K562 (cell line): ENCODE measurements at regions not wholly inside any gene's neighbourhood (a gene's known extent, or its start where the extent isn't known, plus 50 kb on each side); places are given as distances from the start of the nearest gene placed in this dataset.

Experiments used
- ATAC-seq: fragments of 200-7000 bp; cut with Tn5 transposase; 3 replicates; pipeline ENCODE4 v1.9.1; 2020; ENCODE audit warnings: moderate library complexity
- BruUV-seq: library from RNA; stranded (reverse); fragments of 400-500 nt; replicated peaks from 2 replicates; lab custom pipeline; 2021; lab: Mats Ljungman, UMichigan
- CTCF ChIA-PET: fragments of 300-600 bp; formaldehyde crosslinking; extraction: SDS; loops from one replicate; lab custom pipeline; 2021; ENCODE audit warnings: low intra/inter-chr PET ratio; lab: Yijun Ruan, JAX
- POLR2A ChIA-PET: fragments of 300-600, 350-650 bp; sonication (Branson Sonifier 250); formaldehyde crosslinking; extraction: SDS; loops from one replicate; lab custom pipeline; 2021; ENCODE audit warnings: antibody characterized with exemption, inconsistent platforms; lab: Yijun Ruan, JAX
- DNase-seq, 4 experiments: peaks; one replicate each; pipeline versions ENCODE4 v3.0.0 to v3.0.0-alpha.2; 2011 to 2018; ENCODE audit warnings: low spot score in 3 of 4, mixed read lengths in 3 of 4; ENCODE audit errors: extremely low read depth in 1 of 4
- FAIRE-seq: peaks from 2 replicates; lab custom pipeline; 2011; peaks lifted over from hg19 to GRCh38; lab: Jason Lieb, UNC
- H2AFZ ChIP-seq: 2 replicates; pipeline ENCODE4 v1.6.0; 2011; ENCODE audit warnings: low read depth, low read length, control low read depth, inconsistent platforms
- H3K27ac ChIP-seq: fragments of 200-600 bp; 3 replicates; pipeline ENCODE4 v1.8.0; 2011; ENCODE audit warnings: low read depth, mild to moderate bottlenecking, control low read depth, inconsistent platforms, low read length, moderate library complexity, mixed read lengths; ENCODE audit errors: extremely low read depth
- H3K27me3 ChIP-seq, 2 experiments: fragments of 300-600 bp in 1 of 2; 2 replicates in 1 of 2; 3 replicates in 1 of 2; pipeline versions ENCODE4 v1.6.0 to v1.8.0; 2011; ENCODE audit warnings: inconsistent platforms in 2 of 2, low read length in 2 of 2, mild to moderate bottlenecking in 1 of 2, mixed read lengths in 1 of 2, moderate library complexity in 1 of 2; ENCODE audit not compliant: control insufficient read depth in 2 of 2, insufficient read depth in 2 of 2
- H3K36me3 ChIP-seq: fragments of 300-600 bp; 3 replicates; pipeline ENCODE4 v1.8.0; 2011; ENCODE audit warnings: mild to moderate bottlenecking, low read length, inconsistent platforms; ENCODE audit not compliant: control insufficient read depth, insufficient read depth
- H3K4me1 ChIP-seq, 2 experiments: fragments of 200-600 bp in 1 of 2; replicated peaks in 1 of 2; 2 replicates in 1 of 2; 3 replicates in 1 of 2; pipeline versions ENCODE4 v1.5.1 to v1.8.0; 2011; ENCODE audit warnings: inconsistent platforms in 2 of 2, low read length in 2 of 2, mild to moderate bottlenecking in 1 of 2, mixed read lengths in 1 of 2, moderate library complexity in 1 of 2; ENCODE audit not compliant: control insufficient read depth in 2 of 2, insufficient read depth in 2 of 2
- H3K4me2 ChIP-seq: 2 replicates; pipeline ENCODE4 v1.6.1; 2011; ENCODE audit warnings: low read length, control low read depth, inconsistent platforms, mixed read lengths; ENCODE audit not compliant: insufficient read depth
- H3K4me3 ChIP-seq: fragments of 200-600 bp; sonication (generic), shearing (Covaris generic); 2 replicates; pipeline ENCODE4 v1.5.1; 2016; ENCODE audit warnings: control low read depth, inconsistent platforms
- H3K79me2 ChIP-seq: fragments of 200-600 bp; 3 replicates; pipeline ENCODE4 v1.8.0; 2011; ENCODE audit warnings: low read length, inconsistent platforms; ENCODE audit not compliant: control insufficient read depth, insufficient read depth
- H3K9ac ChIP-seq, 2 experiments: 2 replicates each; pipeline versions ENCODE4 v1.6.0 to v1.6.1; 2011; ENCODE audit warnings: low read depth in 2 of 2, low read length in 2 of 2, control low read depth in 1 of 2, inconsistent platforms in 1 of 2, mild to moderate bottlenecking in 1 of 2, mixed read lengths in 1 of 2; ENCODE audit not compliant: insufficient read depth in 1 of 2
- H3K9me1 ChIP-seq: one replicate; pipeline ENCODE4 v1.6.0; 2011; ENCODE audit warnings: inconsistent platforms, mild to moderate bottlenecking, low read length, moderate library complexity; ENCODE audit not compliant: control insufficient read depth, insufficient read depth
- H3K9me3 ChIP-seq: replicated peaks from 2 replicates; pipeline ENCODE4 v1.5.1; 2011; ENCODE audit warnings: low read depth, low read length, inconsistent platforms; ENCODE audit not compliant: control insufficient read depth, insufficient read depth
- H4K20me1 ChIP-seq: replicated peaks from 2 replicates; pipeline ENCODE4 v1.6.1; 2011; ENCODE audit warnings: low read length, inconsistent platforms, mixed read lengths; ENCODE audit not compliant: control insufficient read depth, insufficient read depth
- ARNT ChIP-seq, 2 experiments: fragments of 450-650 bp; IDR thresholded peaks; 2 replicates each; pipeline ENCODE4 v1.6.1; 2016; ENCODE audit warnings: mild to moderate bottlenecking in 1 of 2
- ETS2 ChIP-seq: IDR thresholded peaks from 2 replicates; pipeline ENCODE4 v1.6.1; 2016; ENCODE audit warnings: borderline replicate concordance, missing genetic modification characterization, mild to moderate bottlenecking, moderate library complexity, missing compliant biosample characterization; ENCODE audit not compliant: poor library complexity, severe bottlenecking
- HDAC6 ChIP-seq: IDR thresholded peaks from 2 replicates; pipeline ENCODE4 v1.6.1; 2012; ENCODE audit warnings: low read depth, mild to moderate bottlenecking, control low read depth, inconsistent platforms, low read length, moderate library complexity
- HLTF ChIP-seq: fragments of 450-650 bp; IDR thresholded peaks from 2 replicates; pipeline ENCODE4 v1.6.1; 2016
- KLF10 ChIP-seq: fragments of 250-450 bp; sonication (Bioruptor Pico); IDR thresholded peaks from 2 replicates; pipeline ENCODE4 v1.6.1; 2021; ENCODE audit warnings: matching md5 sums
- MAZ ChIP-seq, 2 experiments: fragments of 450-650 bp in 1 of 2; sonication (generic) in 1 of 2; formaldehyde crosslinking; IDR thresholded peaks in 1 of 2; conservative IDR thresholded peaks in 1 of 2; 2 replicates each; pipeline versions ENCODE4 v1.4.0 to v1.5.0; 2020; ENCODE audit warnings: mild to moderate bottlenecking in 1 of 2, missing genetic modification reagents in 1 of 2
- MLX ChIP-seq, 2 experiments: fragments of 450-650 bp in 1 of 2; sonication (generic) in 1 of 2; formaldehyde crosslinking; conservative IDR thresholded peaks; 2 replicates each; pipeline versions ENCODE4 v1.4.0 to v1.8.1; 2020 to 2022; ENCODE audit warnings: mild to moderate bottlenecking in 1 of 2, missing genetic modification reagents in 1 of 2
- NFE2 ChIP-seq: IDR thresholded peaks from 2 replicates; pipeline ENCODE4 v1.6.1; 2014; ENCODE audit warnings: antibody characterized with exemption, low read depth
- SMARCB1 ChIP-seq: IDR thresholded peaks from 2 replicates; pipeline ENCODE4 v1.6.1; 2011; ENCODE audit warnings: improper control_type of control experiment, low read depth; ENCODE audit not compliant: insufficient read length
- TCF15 ChIP-seq: fragments of 250-450 bp; sonication (Bioruptor Pico); IDR thresholded peaks from 2 replicates; pipeline ENCODE4 v1.8.0; 2022; ENCODE audit warnings: moderate library complexity, mild to moderate bottlenecking, inconsistent platforms
- ZFP30 ChIP-seq: fragments of 250-450 bp; sonication (Bioruptor Pico); IDR thresholded peaks from 2 replicates; pipeline ENCODE4 v1.8.0; 2022; ENCODE audit warnings: moderate library complexity, mild to moderate bottlenecking, inconsistent platforms, borderline replicate concordance
- ZNF280A ChIP-seq: fragments of 450-650 bp; IDR thresholded peaks from 2 replicates; pipeline ENCODE4 v1.6.1; 2018; ENCODE audit warnings: mild to moderate bottlenecking, low read depth; ENCODE audit not compliant: partially characterized antibody
- ZNF3 ChIP-seq: fragments of 250-450 bp; sonication (Bioruptor Pico); IDR thresholded peaks from 2 replicates; pipeline ENCODE4 v1.5.0; 2021; ENCODE audit warnings: mild to moderate bottlenecking, moderate library complexity
- ZNF324 ChIP-seq: fragments of 250-450 bp; sonication (Bioruptor Pico); IDR thresholded peaks from 2 replicates; pipeline ENCODE4 v1.4.0; 2020; ENCODE audit warnings: mild to moderate bottlenecking
- ZNF551 ChIP-seq: fragments of 250-450 bp; sonication (Bioruptor Pico); IDR thresholded peaks from 2 replicates; pipeline ENCODE4 v1.5.0; 2021; ENCODE audit warnings: mild to moderate bottlenecking, moderate library complexity
- ZNF785 ChIP-seq: fragments of 250-450 bp; sonication (Bioruptor Pico); IDR thresholded peaks from 2 replicates; pipeline ENCODE4 v1.4.0; 2020; ENCODE audit warnings: mild to moderate bottlenecking
- WGBS: fragments of 100-300 bp; shearing (Covaris generic); methylation state at CpG from one replicate; pipeline ENCODE4 v1.1.6; 2016; ENCODE audit warnings: low coverage, mixed read lengths; ENCODE audit not compliant: insufficient coverage; ENCODE audit errors: missing lambda C conversion rate; 5-methylcytosine and 5-hydroxymethylcytosine counted together
- in situ Hi-C: fragments of 300-500 bp; cut with MboI; formaldehyde crosslinking; loops from 4 replicates; pipeline ENCODE4 v1.15.0; 2018; ENCODE audit warnings: inconsistent platforms, mixed read lengths
- intact Hi-C: fragments of 100-400 bp; cut with micrococcal nuclease; formaldehyde crosslinking; loops from 2 replicates; pipeline ENCODE4 v1.14.2; 2022

GRCh38 chr12:25712169-25712568, 159.1 kb upstream of the LMNTD1 start:
- H3K4me3 ChIP-seq: no peak overlapping the region
- H2AFZ ChIP-seq: no peak overlapping the region
- DNase-seq: no peak
- no peak overlapping the region for H3K4me2 ChIP-seq
- FAIRE-seq: no peak
- H3K27ac ChIP-seq: no peak overlapping the region
- TF ChIP-seq HLTF: no peak
- TF ChIP-seq ZNF3: no peak
- TF ChIP-seq ETS2 (tag): no peak
- no peak for ATAC-seq
- intact Hi-C loops: no loop called here
- no peaks in the 10 kb centered on the region for H3K9me1 ChIP-seq
- H3K9me3 ChIP-seq: no peaks in the 10 kb centered on the region
- WGBS: 4% methylated on average over 8 of the region's 8 CpGs
- ChIA-PET POLR2A (interaction anchor here (1.0 kb wide), 1 partner anchor 25 kb away, joined by 4 read pairs; no protein-coding TSS in a partner anchor), CTCF (no interaction called here)
- H3K36me3 ChIP-seq: no peaks in the 10 kb centered on the region
- H3K4me1 ChIP-seq: no peaks in the 10 kb centered on the region
- in situ Hi-C loops: no loop called here
- no peaks in the 10 kb centered on the region for H3K79me2 ChIP-seq
- no peaks in the 10 kb centered on the region for H3K27me3 ChIP-seq
- H3K9ac ChIP-seq: no peak overlapping the region
- no peaks in the 10 kb centered on the region for H4K20me1 ChIP-seq
- no TSS peak for BruUV-seq

GRCh38 chr12:25713264-25713663, 160.2 kb upstream of the LMNTD1 start:
- H3K4me1 ChIP-seq: no peaks in the 10 kb centered on the region
- H2AFZ ChIP-seq: no peak overlapping the region
- FAIRE-seq (no peak), ATAC-seq (no peak), DNase-seq (no peak)
- ChIA-PET POLR2A (no interaction called here), CTCF (no interaction called here)
- no peaks in the 10 kb centered on the region for H3K27me3 ChIP-seq
- no TSS peak for BruUV-seq
- no peak overlapping the region for H3K9ac ChIP-seq
- intact Hi-C loops (no loop called here), in situ Hi-C loops (no loop called here)
- TF ChIP-seq ZNF324 (CRISPR knock-in tag) (no peak), HDAC6 (no peak), MAZ (CRISPR knock-in tag; conservative IDR thresholded peaks at IDR 0.05 in 1 of 2, IDR thresholded peaks at IDR 0.05 in 1 of 2) (no peak), NFE2 (no peak), SMARCB1 (no peak), KLF10 (no peak), ARNT (IDR thresholded peaks at IDR 0.05) (no peak), ZFP30 (CRISPR knock-in tag) (no peak), ZNF785 (no peak), TCF15 (CRISPR knock-in tag) (no peak), ZNF280A (no peak), MLX (CRISPR knock-in tag; conservative IDR thresholded peaks at IDR 0.05) (no peak), ZNF551 (CRISPR knock-in tag) (no peak)
- H4K20me1 ChIP-seq: no peaks in the 10 kb centered on the region
- no peaks in the 10 kb centered on the region for H3K9me3 ChIP-seq
- no peak overlapping the region for H3K27ac ChIP-seq
- no peak overlapping the region for H3K4me2 ChIP-seq
- no peaks in the 10 kb centered on the region for H3K79me2 ChIP-seq
- H3K9me1 ChIP-seq: no peaks in the 10 kb centered on the region
- H3K4me3 ChIP-seq: no peak overlapping the region
- H3K36me3 ChIP-seq: no peaks in the 10 kb centered on the region
- WGBS: 3% methylated on average over 4 of the region's 4 CpGs
